BJ (cell line): ENCODE measurements at regions not wholly inside any gene's neighbourhood (a gene's known extent, or its start where the extent isn't known, plus 50 kb on each side); places are given as distances from the start of the nearest gene placed in this dataset.

Source experiments
- CTCF ChIA-PET: fragments of 350-600 bp; formaldehyde crosslinking; extraction: SDS; loops from one replicate; lab custom pipeline; 2021; ENCODE audit warnings: antibody characterized with exemption, inconsistent platforms; lab: Yijun Ruan, JAX
- POLR2A ChIA-PET: fragments of 300-600 bp; sonication (Branson Sonifier 250); formaldehyde crosslinking; extraction: SDS; loops from one replicate; lab custom pipeline; 2021; ENCODE audit warnings: antibody characterized with exemption; lab: Charles Lee
- DNase-seq: peaks from one replicate; pipeline ENCODE4 v3.0.0-alpha.2; 2011; ENCODE audit warnings: low read depth
- H3K27me3 ChIP-seq: 2 replicates; pipeline ENCODE4 v1.6.0; 2011; ENCODE audit warnings: low read length; ENCODE audit not compliant: control insufficient read depth, insufficient read depth
- H3K36me3 ChIP-seq: 2 replicates; pipeline ENCODE4 v1.5.1; 2011; ENCODE audit warnings: low read length; ENCODE audit not compliant: control insufficient read depth, insufficient read depth
- H3K4me3 ChIP-seq: 2 replicates; pipeline ENCODE4 v1.5.1; 2011; ENCODE audit warnings: low read depth, mild to moderate bottlenecking, control low read depth, low read length
- TF ChIP-seq, protein P1 (sequence below): IDR thresholded peaks from 2 replicates; pipeline ENCODE4 v1.5.1; 2011; ENCODE audit warnings: low read depth, mild to moderate bottlenecking, control low read depth, inconsistent platforms, low read length, moderate library complexity; ENCODE audit not compliant: insufficient read depth

DNA sequence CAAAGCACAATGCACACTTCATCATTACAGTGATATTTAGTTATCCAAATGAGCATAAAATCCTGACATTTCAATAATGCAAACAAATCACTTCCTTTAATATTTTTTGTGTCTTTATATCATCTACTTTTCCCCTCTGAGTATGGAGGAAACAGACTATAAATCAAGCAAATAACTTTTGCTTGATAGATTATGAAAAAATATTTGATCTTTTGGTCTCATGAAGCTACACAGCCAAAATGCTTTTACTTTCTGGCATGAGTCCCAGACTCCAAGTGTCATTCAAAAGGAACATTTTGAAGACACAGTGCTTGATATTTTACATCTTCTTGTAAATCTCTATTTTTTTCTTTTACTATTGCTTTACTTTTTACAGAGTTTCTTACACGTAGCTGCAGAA, 215.3 kb upstream of the ROBO1 start:
- ChIA-PET CTCF (no interaction called here), POLR2A (no interaction called here)
- no peaks in the 10 kb centered on the region for H3K27me3 ChIP-seq
- no peaks in the 10 kb centered on the region for H3K36me3 ChIP-seq
- no peak overlapping the region for H3K4me3 ChIP-seq
- TF ChIP-seq, protein P1, sequence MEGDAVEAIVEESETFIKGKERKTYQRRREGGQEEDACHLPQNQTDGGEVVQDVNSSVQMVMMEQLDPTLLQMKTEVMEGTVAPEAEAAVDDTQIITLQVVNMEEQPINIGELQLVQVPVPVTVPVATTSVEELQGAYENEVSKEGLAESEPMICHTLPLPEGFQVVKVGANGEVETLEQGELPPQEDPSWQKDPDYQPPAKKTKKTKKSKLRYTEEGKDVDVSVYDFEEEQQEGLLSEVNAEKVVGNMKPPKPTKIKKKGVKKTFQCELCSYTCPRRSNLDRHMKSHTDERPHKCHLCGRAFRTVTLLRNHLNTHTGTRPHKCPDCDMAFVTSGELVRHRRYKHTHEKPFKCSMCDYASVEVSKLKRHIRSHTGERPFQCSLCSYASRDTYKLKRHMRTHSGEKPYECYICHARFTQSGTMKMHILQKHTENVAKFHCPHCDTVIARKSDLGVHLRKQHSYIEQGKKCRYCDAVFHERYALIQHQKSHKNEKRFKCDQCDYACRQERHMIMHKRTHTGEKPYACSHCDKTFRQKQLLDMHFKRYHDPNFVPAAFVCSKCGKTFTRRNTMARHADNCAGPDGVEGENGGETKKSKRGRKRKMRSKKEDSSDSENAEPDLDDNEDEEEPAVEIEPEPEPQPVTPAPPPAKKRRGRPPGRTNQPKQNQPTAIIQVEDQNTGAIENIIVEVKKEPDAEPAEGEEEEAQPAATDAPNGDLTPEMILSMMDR: no peak
- DNase-seq: no peak

DNA sequence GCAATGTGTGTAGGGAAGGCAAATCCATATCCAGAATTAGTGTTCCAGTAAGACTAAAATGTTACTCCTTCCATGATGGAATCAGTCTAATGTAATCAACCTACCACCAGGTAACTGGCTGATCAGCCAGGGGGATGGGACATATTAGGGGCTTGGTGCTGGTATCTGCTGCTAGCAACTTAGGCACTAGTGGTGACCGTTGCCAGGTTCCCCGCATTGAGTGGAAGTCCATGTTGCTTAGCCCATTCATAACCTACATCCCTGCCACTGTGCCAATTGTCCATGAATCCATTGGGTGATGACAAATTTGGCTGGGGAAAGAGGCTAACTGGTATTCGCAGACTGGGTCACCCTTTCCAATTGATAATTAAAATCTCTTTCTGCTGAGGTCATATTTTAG, 212.2 kb upstream of the ROBO1 start:
- CTCF ChIA-PET: no interaction called here
- Histone ChIP-seq H3K27me3 (no peaks in the 10 kb centered on the region), H3K4me3 (no peak overlapping the region), H3K36me3 (no peaks in the 10 kb centered on the region)
- POLR2A ChIA-PET: no interaction called here
- TF ChIP-seq, protein P1: no peak
- DNase-seq: no peak

- TF ChIP-seq, protein P1: no peak
- DNase-seq: no peak
- Histone ChIP-seq H3K4me3 (no peak overlapping the region), H3K27me3 (no peaks in the 10 kb centered on the region), H3K36me3 (no peaks in the 10 kb centered on the region)
- ChIA-PET CTCF (no interaction called here), POLR2A (no interaction called here)
Observed at GRCh38 chr3:79976466-79976865, 208.7 kb upstream of the ROBO1 start.

- Histone ChIP-seq H3K36me3 (no peaks in the 10 kb centered on the region), H3K27me3 (no peaks in the 10 kb centered on the region), H3K4me3 (no peak overlapping the region)
- POLR2A ChIA-PET: no interaction called here
- no peak for DNase-seq
- CTCF ChIA-PET: no interaction called here
- TF ChIP-seq, protein P1: no peak
Observed at GRCh38 chr3:79973917-79974595, 206.3 kb upstream of the ROBO1 start.

DNA sequence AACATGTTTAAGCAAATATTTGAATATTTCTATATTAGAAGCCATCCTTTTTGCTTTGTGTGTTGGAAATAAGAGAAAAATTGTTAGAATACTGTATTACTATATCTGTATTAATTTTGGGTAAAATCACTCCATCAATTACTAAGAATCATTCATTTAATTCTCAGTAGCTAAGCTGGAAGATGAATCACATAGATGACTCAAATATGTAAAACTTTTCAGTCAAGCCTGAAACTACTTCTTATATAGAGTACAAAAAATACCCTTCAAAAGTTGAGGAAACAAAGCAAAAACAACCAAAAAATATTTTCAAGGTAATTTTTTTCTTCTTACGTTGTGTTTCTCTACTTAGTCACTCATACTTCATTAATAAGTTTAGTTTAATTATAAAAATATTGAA, 205.7 kb upstream of the ROBO1 start:
- DNase-seq: no peak

More for the DNA sequence above, 205.7 kb upstream of the ROBO1 start:
- ChIA-PET CTCF (no interaction called here), POLR2A (no interaction called here)
- H3K4me3 ChIP-seq: no peak overlapping the region
- H3K36me3 ChIP-seq: no peaks in the 10 kb centered on the region
- TF ChIP-seq, protein P1: no peak
- H3K27me3 ChIP-seq: no peaks in the 10 kb centered on the region
